MCF 10A (cell line): ENCODE measurements at regions not wholly inside any gene's neighbourhood (a gene's known extent, or its start where the extent isn't known, plus 50 kb on each side); places are given as distances from the start of the nearest gene placed in this dataset.

Experiments used
- BruUV-seq: library from RNA; stranded (reverse); fragments of 400-500 nt; replicated peaks from 2 replicates; lab custom pipeline; 2021; lab: Mats Ljungman, UMichigan
- CTCF ChIA-PET: fragments of 300-600 bp; sonication (Branson Sonifier 250); formaldehyde crosslinking; extraction: SDS; loops from one replicate; lab custom pipeline; 2021; ENCODE audit warnings: antibody characterized with exemption, inconsistent platforms; lab: Yijun Ruan, JAX
- POLR2A ChIA-PET: fragments of 300-600, 350-650 bp; sonication (Branson Sonifier 250); formaldehyde crosslinking; extraction: SDS; loops from one replicate; lab custom pipeline; 2020; ENCODE audit warnings: antibody characterized with exemption, inconsistent platforms; lab: Yijun Ruan, JAX
- DNase-seq: peaks from one replicate; pipeline ENCODE4 v3.0.0-alpha.2; 2018; ENCODE audit not compliant: unreplicated experiment
- H3K27ac Mint-ChIP-seq: one replicate; pipeline ENCODE4 v1.8.0; 2022; ENCODE audit warnings: mild to moderate bottlenecking, low read depth, mixed read lengths; ENCODE audit not compliant: unreplicated experiment
- H3K27me3 Mint-ChIP-seq: one replicate; pipeline ENCODE4 v1.8.0; 2022; ENCODE audit warnings: mixed read lengths; ENCODE audit not compliant: insufficient read depth, unreplicated experiment
- H3K36me3 Mint-ChIP-seq: one replicate; pipeline ENCODE4 v1.8.0; 2022; ENCODE audit warnings: mild to moderate bottlenecking, moderate library complexity, mixed read lengths; ENCODE audit not compliant: insufficient read depth, unreplicated experiment
- H3K4me1 Mint-ChIP-seq: one replicate; pipeline ENCODE4 v1.8.0; 2022; ENCODE audit warnings: mixed read lengths; ENCODE audit not compliant: insufficient read depth, unreplicated experiment
- H3K4me3 Mint-ChIP-seq: one replicate; pipeline ENCODE4 v1.8.0; 2022; ENCODE audit warnings: mild to moderate bottlenecking, moderate library complexity, mixed read lengths; ENCODE audit not compliant: unreplicated experiment
- H3K9me3 Mint-ChIP-seq: one replicate; pipeline ENCODE4 v1.8.0; 2022; ENCODE audit warnings: mixed read lengths; ENCODE audit not compliant: unreplicated experiment
- CTCF ChIP-seq: fragments of 200-600 bp; IDR thresholded peaks from one replicate; pipeline ENCODE4 v1.8.0; 2022; ENCODE audit warnings: antibody characterized with exemption, mild to moderate bottlenecking; ENCODE audit not compliant: unreplicated experiment
- intact Hi-C: fragments of 100-400 bp; cut with micrococcal nuclease; formaldehyde crosslinking; loops from 2 replicates; pipeline ENCODE4 v1.14.1; 2022

GRCh38 chr14:85895603-85896002 lies 365.7 kb downstream of the FLRT2 start:
- TF ChIP-seq CTCF: no peak
- Mint-ChIP-seq H3K27me3 (no peaks in the 10 kb centered on the region), H3K4me3 (no peak overlapping the region), H3K36me3 (no peaks in the 10 kb centered on the region), H3K9me3 (no peaks in the 10 kb centered on the region), H3K27ac (no peak overlapping the region), H3K4me1 (no peaks in the 10 kb centered on the region)
- ChIA-PET POLR2A (no interaction called here), CTCF (no interaction called here)
- intact Hi-C loops: no loop called here
- DNase-seq: no peak
- no TSS peak for BruUV-seq

GRCh38 chr14:85892251-85892650 lies 362.3 kb downstream of the FLRT2 start:
- intact Hi-C loops: no loop called here
- ChIA-PET POLR2A (no interaction called here), CTCF (no interaction called here)
- Mint-ChIP-seq H3K4me3 (no peak overlapping the region), H3K27ac (no peak overlapping the region), H3K36me3 (no peaks in the 10 kb centered on the region), H3K27me3 (no peaks in the 10 kb centered on the region), H3K4me1 (no peaks in the 10 kb centered on the region), H3K9me3 (no peaks in the 10 kb centered on the region)
- no peak for TF ChIP-seq CTCF
- BruUV-seq: no TSS peak
- DNase-seq: no peak

GRCh38 chr14:85883966-85884365 lies 354.0 kb downstream of the FLRT2 start:
- Mint-ChIP-seq H3K27me3 (no peaks in the 10 kb centered on the region), H3K9me3 (no peaks in the 10 kb centered on the region), H3K4me3 (no peak overlapping the region), H3K4me1 (no peaks in the 10 kb centered on the region), H3K36me3 (no peaks in the 10 kb centered on the region), H3K27ac (no peak overlapping the region)
- DNase-seq: no peak
- CTCF ChIA-PET: interaction anchor here (0.6 kb wide), 1 partner anchor 78 kb away, joined by 3 read pairs; no protein-coding TSS in a partner anchor
- intact Hi-C loops: no loop called here
- no peak for TF ChIP-seq CTCF
- POLR2A ChIA-PET: interaction anchor here (1.3 kb wide), 1 partner anchor 13 kb away, joined by 3 read pairs; no protein-coding TSS in a partner anchor
- no TSS peak for BruUV-seq

GRCh38 chr14:85883101-85883500 lies 353.2 kb downstream of the FLRT2 start:
- POLR2A ChIA-PET: interaction anchor here (1.3 kb wide), 1 partner anchor 12 kb away, joined by 3 read pairs; no protein-coding TSS in a partner anchor
- H3K27ac Mint-ChIP-seq: no peak overlapping the region
- no TSS peak for BruUV-seq
- no peaks in the 10 kb centered on the region for H3K36me3 Mint-ChIP-seq
- no peaks in the 10 kb centered on the region for H3K9me3 Mint-ChIP-seq
- no peak overlapping the region for H3K4me3 Mint-ChIP-seq
- CTCF ChIA-PET: interaction anchor here (0.7 kb wide), 1 partner anchor 10 kb away, joined by 4 read pairs; no protein-coding TSS in a partner anchor
- H3K27me3 Mint-ChIP-seq: no peaks in the 10 kb centered on the region
- intact Hi-C loops: no loop called here
- no peak for DNase-seq
- TF ChIP-seq CTCF: no peak
- no peaks in the 10 kb centered on the region for H3K4me1 Mint-ChIP-seq
